WTC11 (cell line): ENCODE measurements at regions not wholly inside any gene's neighbourhood (a gene's known extent, or its start where the extent isn't known, plus 50 kb on each side); places are given as distances from the start of the nearest gene placed in this dataset.

Experiments
- ATAC-seq: fragments of 200-7000 bp; cut with Tn5 transposase; 2 replicates; pipeline ENCODE4 v1.10.0; 2021; ENCODE audit warnings: mild to moderate bottlenecking, moderate library complexity
- CTCF ChIA-PET: fragments of 300-600 bp; sonication (Branson Sonifier 250); formaldehyde crosslinking; loops from one replicate; lab custom pipeline; 2021; ENCODE audit warnings: antibody characterized with exemption; lab: Charles Lee
- POLR2A ChIA-PET: fragments of 350-600 bp; sonication (Branson Sonifier 250); formaldehyde crosslinking; loops from one replicate; lab custom pipeline; 2021; ENCODE audit warnings: antibody characterized with exemption; lab: Charles Lee
- DNase-seq: peaks from one replicate; pipeline ENCODE4 v3.0.0; 2021; ENCODE audit warnings: low spot score
- H3K27ac Mint-ChIP-seq: 2 replicates; pipeline ENCODE4 v1.8.0; 2021; ENCODE audit warnings: mixed read lengths
- H3K27me3 Mint-ChIP-seq: 2 replicates; pipeline ENCODE4 v1.8.0; 2021; ENCODE audit warnings: low read depth, mild to moderate bottlenecking, moderate library complexity, mixed read lengths
- H3K36me3 Mint-ChIP-seq: 2 replicates; pipeline ENCODE4 v1.8.0; 2021; ENCODE audit warnings: mixed read lengths
- H3K4me1 Mint-ChIP-seq: 2 replicates; pipeline ENCODE4 v1.8.0; 2022; ENCODE audit warnings: mixed read lengths
- H3K4me3 Mint-ChIP-seq: 2 replicates; pipeline ENCODE4 v1.8.0; 2021; ENCODE audit warnings: mild to moderate bottlenecking, moderate library complexity, mixed read lengths
- H3K9me3 Mint-ChIP-seq: 2 replicates; pipeline ENCODE4 v1.8.0; 2021; ENCODE audit warnings: mixed read lengths
- CREB1 ChIP-seq: sonication (generic); formaldehyde crosslinking; IDR thresholded peaks from 2 replicates; pipeline ENCODE4 v1.8.0; 2023; ENCODE audit warnings: mild to moderate bottlenecking, missing genetic modification reagents
- ETV6 ChIP-seq: sonication (generic); formaldehyde crosslinking; IDR thresholded peaks from 2 replicates; pipeline ENCODE4 v1.8.1; 2022; ENCODE audit warnings: mild to moderate bottlenecking, missing genetic modification reagents
- FOXJ3 ChIP-seq: sonication (generic); formaldehyde crosslinking; IDR thresholded peaks from 2 replicates; pipeline ENCODE4 v1.9.0; 2021; ENCODE audit warnings: missing genetic modification reagents, mild to moderate bottlenecking, borderline replicate concordance
- KAT7 ChIP-seq: sonication (generic); formaldehyde crosslinking; IDR thresholded peaks from 2 replicates; pipeline ENCODE4 v1.8.1; 2023; ENCODE audit warnings: missing genetic modification reagents, mild to moderate bottlenecking, borderline replicate concordance
- MYBL2 ChIP-seq: sonication (generic); formaldehyde crosslinking; IDR thresholded peaks from 2 replicates; pipeline ENCODE4 v1.8.1; 2023; ENCODE audit warnings: mild to moderate bottlenecking, moderate library complexity, missing genetic modification reagents
- NFYB ChIP-seq: sonication (generic); formaldehyde crosslinking; conservative IDR thresholded peaks from 2 replicates; pipeline ENCODE4 v1.8.0; 2022; ENCODE audit warnings: low read depth, missing genetic modification reagents
- RELA ChIP-seq: sonication (generic); formaldehyde crosslinking; IDR thresholded peaks from 2 replicates; pipeline ENCODE4 v1.8.1; 2022; ENCODE audit warnings: missing genetic modification reagents, mild to moderate bottlenecking, borderline replicate concordance
- ZNF138 ChIP-seq: sonication (generic); formaldehyde crosslinking; conservative IDR thresholded peaks from 2 replicates; pipeline ENCODE4 v1.8.1; 2022; ENCODE audit warnings: mild to moderate bottlenecking, moderate library complexity, missing genetic modification reagents
- ZNF219 ChIP-seq: sonication (generic); formaldehyde crosslinking; IDR thresholded peaks from 2 replicates; pipeline ENCODE4 v1.8.0; 2023; ENCODE audit warnings: missing genetic modification reagents, mild to moderate bottlenecking, borderline replicate concordance
- TF ChIP-seq, protein P1 (sequence below): sonication (generic); formaldehyde crosslinking; IDR thresholded peaks from 2 replicates; pipeline ENCODE4 v1.8.0; 2022; ENCODE audit warnings: mild to moderate bottlenecking, missing genetic modification reagents
- TF ChIP-seq, protein P2 (sequence below): sonication (generic); formaldehyde crosslinking; IDR thresholded peaks from 2 replicates; pipeline ENCODE4 v1.8.1; 2022; ENCODE audit warnings: low read depth, mild to moderate bottlenecking, moderate library complexity, missing genetic modification reagents, borderline replicate concordance
- TF ChIP-seq, protein P3 (sequence below): sonication (generic); formaldehyde crosslinking; IDR thresholded peaks from 2 replicates; pipeline ENCODE4 v1.8.1; 2022; ENCODE audit warnings: low read depth, missing genetic modification reagents, borderline replicate concordance
- TF ChIP-seq, protein P4 (sequence below): fragments of 250-450 bp; sonication (Bioruptor Pico); conservative IDR thresholded peaks from 2 replicates; pipeline ENCODE4 v1.9.0; 2021; ENCODE audit warnings: mild to moderate bottlenecking
- TF ChIP-seq, protein P5 (sequence below): sonication (generic); formaldehyde crosslinking; IDR thresholded peaks from 2 replicates; pipeline ENCODE4 v1.8.1; 2023; ENCODE audit warnings: mild to moderate bottlenecking, missing genetic modification reagents
- TF ChIP-seq, protein P6 (sequence below): sonication (generic); formaldehyde crosslinking; IDR thresholded peaks from 2 replicates; pipeline ENCODE4 v1.8.0; 2022; ENCODE audit warnings: mild to moderate bottlenecking, missing genetic modification reagents
- TF ChIP-seq, protein P7 (sequence below): sonication (generic); formaldehyde crosslinking; IDR thresholded peaks from 2 replicates; pipeline ENCODE4 v1.8.1; 2022; ENCODE audit warnings: missing genetic modification reagents, borderline replicate concordance
- TF ChIP-seq, protein P8 (sequence below): sonication (generic); formaldehyde crosslinking; IDR thresholded peaks from 2 replicates; pipeline ENCODE4 v1.8.1; 2023; ENCODE audit warnings: mild to moderate bottlenecking, missing genetic modification reagents, moderate library complexity

DNA sequence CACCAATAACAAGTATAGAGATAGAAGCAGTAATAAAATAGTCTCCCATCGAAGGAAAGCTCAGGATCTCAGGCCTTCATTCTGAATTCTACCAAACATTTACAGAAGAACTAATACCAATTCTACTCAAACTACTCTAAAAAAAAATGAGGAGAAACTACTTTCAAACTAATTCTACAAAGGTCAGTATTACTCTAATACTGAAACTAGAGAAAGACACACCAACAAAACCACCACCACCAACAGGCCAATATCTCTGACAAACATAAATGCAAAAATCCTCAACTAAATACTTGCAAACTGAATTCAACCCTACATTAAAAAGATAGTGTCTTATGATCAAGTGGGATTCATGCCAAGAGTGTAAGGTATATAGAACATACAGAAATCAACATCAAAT, 1078.4 kb downstream of the KCNT2 start:
- H3K27me3 Mint-ChIP-seq: no peaks in the 10 kb centered on the region
- POLR2A ChIA-PET: no interaction called here

More for the DNA sequence above, 1078.4 kb downstream of the KCNT2 start:
- no peaks in the 10 kb centered on the region for H3K9me3 Mint-ChIP-seq
- ATAC-seq (no peak), DNase-seq (no peak)
- H3K36me3 Mint-ChIP-seq: no peaks in the 10 kb centered on the region
- no peaks in the 10 kb centered on the region for H3K4me1 Mint-ChIP-seq
- H3K27ac Mint-ChIP-seq: no peak overlapping the region
- TF ChIP-seq CREB1 (CRISPR knock-in tag) (no peak), ZNF138 (CRISPR knock-in tag) (no peak), ZNF219 (CRISPR knock-in tag) (no peak), RELA (no peak), FOXJ3 (no peak), ETV6 (no peak), KAT7 (no peak), NFYB (CRISPR knock-in tag) (no peak), MYBL2 (CRISPR knock-in tag) (no peak)
- TF ChIP-seq, protein P1, sequence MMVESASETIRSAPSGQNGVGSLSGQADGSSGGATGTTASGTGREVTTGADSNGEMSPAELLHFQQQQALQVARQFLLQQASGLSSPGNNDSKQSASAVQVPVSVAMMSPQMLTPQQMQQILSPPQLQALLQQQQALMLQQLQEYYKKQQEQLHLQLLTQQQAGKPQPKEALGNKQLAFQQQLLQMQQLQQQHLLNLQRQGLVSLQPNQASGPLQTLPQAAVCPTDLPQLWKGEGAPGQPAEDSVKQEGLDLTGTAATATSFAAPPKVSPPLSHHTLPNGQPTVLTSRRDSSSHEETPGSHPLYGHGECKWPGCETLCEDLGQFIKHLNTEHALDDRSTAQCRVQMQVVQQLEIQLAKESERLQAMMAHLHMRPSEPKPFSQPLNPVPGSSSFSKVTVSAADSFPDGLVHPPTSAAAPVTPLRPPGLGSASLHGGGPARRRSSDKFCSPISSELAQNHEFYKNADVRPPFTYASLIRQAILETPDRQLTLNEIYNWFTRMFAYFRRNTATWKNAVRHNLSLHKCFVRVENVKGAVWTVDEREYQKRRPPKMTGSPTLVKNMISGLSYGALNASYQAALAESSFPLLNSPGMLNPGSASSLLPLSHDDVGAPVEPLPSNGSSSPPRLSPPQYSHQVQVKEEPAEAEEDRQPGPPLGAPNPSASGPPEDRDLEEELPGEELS (CRISPR knock-in tag): no peak
- TF ChIP-seq, protein P2, sequence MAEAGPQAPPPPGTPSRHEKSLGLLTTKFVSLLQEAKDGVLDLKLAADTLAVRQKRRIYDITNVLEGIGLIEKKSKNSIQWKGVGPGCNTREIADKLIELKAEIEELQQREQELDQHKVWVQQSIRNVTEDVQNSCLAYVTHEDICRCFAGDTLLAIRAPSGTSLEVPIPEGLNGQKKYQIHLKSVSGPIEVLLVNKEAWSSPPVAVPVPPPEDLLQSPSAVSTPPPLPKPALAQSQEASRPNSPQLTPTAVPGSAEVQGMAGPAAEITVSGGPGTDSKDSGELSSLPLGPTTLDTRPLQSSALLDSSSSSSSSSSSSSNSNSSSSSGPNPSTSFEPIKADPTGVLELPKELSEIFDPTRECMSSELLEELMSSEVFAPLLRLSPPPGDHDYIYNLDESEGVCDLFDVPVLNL (CRISPR knock-in tag): no peak
- TF ChIP-seq, protein P3, sequence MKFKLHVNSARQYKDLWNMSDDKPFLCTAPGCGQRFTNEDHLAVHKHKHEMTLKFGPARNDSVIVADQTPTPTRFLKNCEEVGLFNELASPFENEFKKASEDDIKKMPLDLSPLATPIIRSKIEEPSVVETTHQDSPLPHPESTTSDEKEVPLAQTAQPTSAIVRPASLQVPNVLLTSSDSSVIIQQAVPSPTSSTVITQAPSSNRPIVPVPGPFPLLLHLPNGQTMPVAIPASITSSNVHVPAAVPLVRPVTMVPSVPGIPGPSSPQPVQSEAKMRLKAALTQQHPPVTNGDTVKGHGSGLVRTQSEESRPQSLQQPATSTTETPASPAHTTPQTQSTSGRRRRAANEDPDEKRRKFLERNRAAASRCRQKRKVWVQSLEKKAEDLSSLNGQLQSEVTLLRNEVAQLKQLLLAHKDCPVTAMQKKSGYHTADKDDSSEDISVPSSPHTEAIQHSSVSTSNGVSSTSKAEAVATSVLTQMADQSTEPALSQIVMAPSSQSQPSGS (CRISPR knock-in tag): no peak
- TF ChIP-seq, protein P4, sequence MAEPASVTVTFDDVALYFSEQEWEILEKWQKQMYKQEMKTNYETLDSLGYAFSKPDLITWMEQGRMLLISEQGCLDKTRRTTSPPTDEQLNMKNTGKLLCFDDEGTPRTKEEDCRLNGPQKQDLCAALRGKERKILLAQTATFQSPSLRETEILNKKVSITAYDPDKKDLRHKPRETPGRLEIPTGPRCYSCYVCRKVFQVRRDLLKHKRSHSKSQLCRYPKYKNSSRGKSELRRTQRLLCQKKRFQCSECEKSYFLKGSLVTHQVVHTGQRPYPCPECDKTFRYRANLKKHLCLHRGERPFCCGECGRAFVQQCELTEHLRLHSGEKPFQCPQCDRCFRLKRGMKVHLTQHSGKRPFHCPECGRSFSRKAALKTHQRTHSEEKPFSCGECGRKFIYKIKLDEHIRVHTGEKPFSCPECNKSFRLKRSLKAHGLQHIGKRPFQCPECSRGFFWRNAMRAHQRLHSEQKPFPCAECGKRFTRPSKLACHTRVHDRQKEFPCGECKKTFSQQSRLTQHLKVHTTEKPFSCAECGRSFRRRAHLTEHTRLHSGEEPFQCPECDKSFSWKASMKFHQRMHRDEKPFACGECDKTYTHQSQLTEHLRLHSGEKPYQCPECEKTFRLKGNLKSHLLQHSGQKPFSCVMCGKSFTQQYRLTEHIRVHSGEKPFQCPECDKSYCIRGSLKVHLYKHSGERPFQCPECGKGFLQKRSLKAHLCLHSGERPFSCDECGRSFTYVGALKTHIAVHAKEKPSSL (CRISPR knock-in tag): no peak
- TF ChIP-seq, protein P5, sequence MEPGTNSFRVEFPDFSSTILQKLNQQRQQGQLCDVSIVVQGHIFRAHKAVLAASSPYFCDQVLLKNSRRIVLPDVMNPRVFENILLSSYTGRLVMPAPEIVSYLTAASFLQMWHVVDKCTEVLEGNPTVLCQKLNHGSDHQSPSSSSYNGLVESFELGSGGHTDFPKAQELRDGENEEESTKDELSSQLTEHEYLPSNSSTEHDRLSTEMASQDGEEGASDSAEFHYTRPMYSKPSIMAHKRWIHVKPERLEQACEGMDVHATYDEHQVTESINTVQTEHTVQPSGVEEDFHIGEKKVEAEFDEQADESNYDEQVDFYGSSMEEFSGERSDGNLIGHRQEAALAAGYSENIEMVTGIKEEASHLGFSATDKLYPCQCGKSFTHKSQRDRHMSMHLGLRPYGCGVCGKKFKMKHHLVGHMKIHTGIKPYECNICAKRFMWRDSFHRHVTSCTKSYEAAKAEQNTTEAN (CRISPR knock-in tag): no peak
- TF ChIP-seq, protein P6, sequence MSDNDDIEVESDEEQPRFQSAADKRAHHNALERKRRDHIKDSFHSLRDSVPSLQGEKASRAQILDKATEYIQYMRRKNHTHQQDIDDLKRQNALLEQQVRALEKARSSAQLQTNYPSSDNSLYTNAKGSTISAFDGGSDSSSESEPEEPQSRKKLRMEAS (CRISPR knock-in tag): no peak
- TF ChIP-seq, protein P7, sequence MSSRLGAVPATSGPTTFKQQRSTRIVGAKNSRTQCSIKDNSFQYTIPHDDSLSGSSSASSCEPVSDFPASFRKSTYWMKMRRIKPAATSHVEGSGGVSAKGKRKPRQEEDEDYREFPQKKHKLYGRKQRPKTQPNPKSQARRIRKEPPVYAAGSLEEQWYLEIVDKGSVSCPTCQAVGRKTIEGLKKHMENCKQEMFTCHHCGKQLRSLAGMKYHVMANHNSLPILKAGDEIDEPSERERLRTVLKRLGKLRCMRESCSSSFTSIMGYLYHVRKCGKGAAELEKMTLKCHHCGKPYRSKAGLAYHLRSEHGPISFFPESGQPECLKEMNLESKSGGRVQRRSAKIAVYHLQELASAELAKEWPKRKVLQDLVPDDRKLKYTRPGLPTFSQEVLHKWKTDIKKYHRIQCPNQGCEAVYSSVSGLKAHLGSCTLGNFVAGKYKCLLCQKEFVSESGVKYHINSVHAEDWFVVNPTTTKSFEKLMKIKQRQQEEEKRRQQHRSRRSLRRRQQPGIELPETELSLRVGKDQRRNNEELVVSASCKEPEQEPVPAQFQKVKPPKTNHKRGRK (CRISPR knock-in tag): no peak
- TF ChIP-seq, protein P8, sequence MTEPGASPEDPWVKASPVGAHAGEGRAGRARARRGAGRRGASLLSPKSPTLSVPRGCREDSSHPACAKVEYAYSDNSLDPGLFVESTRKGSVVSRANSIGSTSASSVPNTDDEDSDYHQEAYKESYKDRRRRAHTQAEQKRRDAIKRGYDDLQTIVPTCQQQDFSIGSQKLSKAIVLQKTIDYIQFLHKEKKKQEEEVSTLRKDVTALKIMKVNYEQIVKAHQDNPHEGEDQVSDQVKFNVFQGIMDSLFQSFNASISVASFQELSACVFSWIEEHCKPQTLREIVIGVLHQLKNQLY (CRISPR knock-in tag): no peak
- no peak overlapping the region for H3K4me3 Mint-ChIP-seq
- CTCF ChIA-PET: no interaction called here
